ENCODE measurements at regions not wholly inside any gene's neighbourhood (a gene's known extent, or its start where the extent isn't known, plus 50 kb on each side); places are given as distances from the start of the nearest gene placed in this dataset.

DNA sequence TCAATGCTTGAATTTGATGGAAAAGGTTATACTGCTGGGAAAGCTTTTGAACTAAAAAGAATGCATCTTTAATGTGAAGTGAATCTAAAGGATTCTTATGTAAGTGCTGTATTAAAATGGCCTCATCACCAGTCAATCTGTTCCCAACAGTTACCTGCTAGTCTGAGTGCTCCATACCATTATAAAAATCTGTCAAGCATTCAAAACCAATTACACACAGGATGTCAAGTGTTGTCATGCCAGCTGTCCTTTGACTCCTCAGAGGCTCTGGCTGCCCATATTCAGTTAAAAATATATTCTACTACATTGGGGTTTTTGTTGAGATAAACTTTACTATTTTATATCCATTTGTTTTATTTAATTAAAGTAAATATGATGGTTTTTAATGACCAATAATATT lies 1587.7 kb downstream of the AMY1C start:
- Histone ChIP-seq H3K36me3 (ENCODE audit: control insufficient read depth, insufficient read depth, low read length) (no peaks in the 10 kb centered on the region), H3K9ac (ENCODE audit: low read depth, low read length) (no peak overlapping the region), H3K4me1 (ENCODE audit: control insufficient read depth, insufficient read depth, low read length) (no peaks in the 10 kb centered on the region), H3K9me3 (ENCODE audit: control insufficient read depth, insufficient read depth, low read length) (no peaks in the 10 kb centered on the region), H3K27me3 (ENCODE audit: control insufficient read depth, insufficient read depth, low read length) (no peaks in the 10 kb centered on the region), H3K27ac (ENCODE audit: low read depth, low read length) (no peak overlapping the region), H3K4me3 (ENCODE audit: low read depth, low read length) (no peak overlapping the region)

DNA sequence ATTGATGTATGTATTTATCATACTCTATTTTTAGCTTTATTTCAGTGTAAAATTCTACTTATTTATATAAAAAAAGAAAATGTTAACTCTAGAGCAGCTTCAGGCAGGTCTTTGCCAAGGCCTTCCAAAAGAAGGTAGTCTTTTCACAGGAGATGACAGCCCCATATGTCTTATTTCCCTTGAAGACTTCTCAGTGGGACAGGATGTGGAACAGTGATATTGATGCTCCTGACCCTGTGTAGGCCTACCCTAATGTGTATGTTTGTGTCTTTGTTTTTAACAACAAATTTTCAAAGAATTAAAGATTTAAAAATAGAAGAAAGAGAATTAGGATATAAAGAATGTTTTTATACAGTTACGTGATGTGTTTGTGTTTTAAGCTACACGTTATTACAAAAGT lies 1593.6 kb downstream of the AMY1C start:
- H3K4me1 ChIP-seq (ENCODE audit: control insufficient read depth, insufficient read depth, low read length), result no peaks in the 10 kb centered on the region
- no peaks in the 10 kb centered on the region for H3K36me3 ChIP-seq (ENCODE audit: control insufficient read depth, insufficient read depth, low read length)
- no peak overlapping the region for H3K9ac ChIP-seq (ENCODE audit: low read depth, low read length)
- H3K27me3 ChIP-seq (ENCODE audit: control insufficient read depth, insufficient read depth, low read length), result no peaks in the 10 kb centered on the region
- H3K9me3 ChIP-seq (ENCODE audit: control insufficient read depth, insufficient read depth, low read length), result 0 out of 2 replicates have a peak, but pooled peaks cover 4% of the 10 kb centered on the region
- no peak overlapping the region for H3K4me3 ChIP-seq (ENCODE audit: low read depth, low read length)
- H3K27ac ChIP-seq (ENCODE audit: low read depth, low read length), result no peak overlapping the region

DNA sequence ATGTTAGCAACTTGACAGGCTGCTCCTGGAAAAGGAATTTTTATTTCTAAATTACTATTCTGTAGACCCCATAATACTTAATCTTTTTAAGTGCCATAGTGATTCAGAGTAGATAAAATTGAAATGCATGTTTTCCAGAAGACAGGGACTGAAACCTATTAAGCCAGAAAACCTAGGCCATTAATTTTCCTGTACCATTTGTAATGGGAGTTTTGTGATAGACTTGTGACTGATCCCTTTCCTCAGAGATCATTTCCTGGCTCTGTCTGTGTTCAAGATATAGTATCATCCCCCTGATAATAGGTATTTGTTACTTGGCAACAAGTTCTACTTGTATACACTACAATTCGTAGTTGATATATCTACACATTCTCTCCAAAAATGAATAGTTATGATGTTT lies 1609.8 kb downstream of the AMY1C start:
- Histone ChIP-seq H3K27ac (ENCODE audit: low read depth, low read length) (no peak overlapping the region), H3K27me3 (ENCODE audit: control insufficient read depth, insufficient read depth, low read length) (no peaks in the 10 kb centered on the region), H3K9me3 (ENCODE audit: control insufficient read depth, insufficient read depth, low read length) (peaks cover 11% of the 10 kb centered on the region), H3K36me3 (ENCODE audit: control insufficient read depth, insufficient read depth, low read length) (no peaks in the 10 kb centered on the region), H3K4me1 (ENCODE audit: control insufficient read depth, insufficient read depth, low read length) (no peaks in the 10 kb centered on the region; the same call in 1 of the 2 replicates), H3K4me3 (ENCODE audit: low read depth, low read length) (no peak overlapping the region), H3K9ac (ENCODE audit: low read depth, low read length) (no peak overlapping the region)

DNA sequence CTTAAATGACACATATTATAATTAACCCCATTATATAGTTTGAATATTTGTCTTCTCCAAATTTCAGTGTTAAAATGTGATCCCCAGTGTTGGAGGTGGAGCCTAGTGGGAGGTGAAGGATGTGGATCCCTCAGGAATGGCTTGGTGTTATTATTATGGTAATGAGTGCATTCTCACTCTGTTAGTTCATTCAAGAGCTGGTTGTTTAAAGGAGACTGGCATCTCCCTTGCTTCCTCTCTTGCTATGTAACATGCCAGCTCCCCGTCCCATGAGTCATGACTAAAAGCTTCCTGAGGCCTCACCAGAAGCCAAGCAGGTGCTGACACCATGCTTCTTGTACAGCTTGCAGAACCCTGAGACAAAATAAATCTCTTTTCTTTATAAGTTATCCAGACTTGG lies 1612.7 kb downstream of the AMY1C start:
- H3K9me3 ChIP-seq (ENCODE audit: control insufficient read depth, insufficient read depth, low read length), result peaks cover 11% of the 10 kb centered on the region
- no peak overlapping the region for H3K4me3 ChIP-seq (ENCODE audit: low read depth, low read length)
- H3K9ac ChIP-seq (ENCODE audit: low read depth, low read length), result no peak overlapping the region
- no peaks in the 10 kb centered on the region for H3K36me3 ChIP-seq (ENCODE audit: control insufficient read depth, insufficient read depth, low read length)
- no peaks in the 10 kb centered on the region for H3K27me3 ChIP-seq (ENCODE audit: control insufficient read depth, insufficient read depth, low read length)
- H3K4me1 ChIP-seq (ENCODE audit: control insufficient read depth, insufficient read depth, low read length), result no peaks in the 10 kb centered on the region
- no peak overlapping the region for H3K27ac ChIP-seq (ENCODE audit: low read depth, low read length)

DNA sequence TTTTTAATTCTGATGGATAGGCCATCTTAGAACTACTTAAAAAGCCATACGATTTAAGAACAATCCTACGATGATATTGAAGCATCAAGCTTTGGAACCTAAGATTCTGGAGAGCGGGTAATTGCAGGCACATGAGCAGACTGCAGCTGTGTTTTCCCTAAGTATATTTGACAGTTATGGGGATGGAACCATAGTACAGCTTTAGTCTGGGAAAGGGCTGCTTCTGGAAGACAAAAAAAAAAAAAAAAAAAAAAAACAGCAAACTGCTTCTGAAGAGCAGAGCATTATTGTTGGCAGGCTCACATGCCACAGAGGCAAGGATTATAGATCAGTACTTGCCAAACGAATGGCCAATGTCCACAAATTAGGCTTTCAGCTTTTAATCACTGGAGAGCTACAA lies 1618.7 kb downstream of the AMY1C start:
- Histone ChIP-seq H3K27me3 (ENCODE audit: control insufficient read depth, insufficient read depth, low read length) (no peaks in the 10 kb centered on the region), H3K4me1 (ENCODE audit: control insufficient read depth, insufficient read depth, low read length) (peaks cover 3% of the 10 kb centered on the region; the same call in 1 of the 2 replicates), H3K27ac (ENCODE audit: low read depth, low read length) (no peak overlapping the region), H3K36me3 (ENCODE audit: control insufficient read depth, insufficient read depth, low read length) (no peaks in the 10 kb centered on the region), H3K9ac (ENCODE audit: low read depth, low read length) (no peak overlapping the region), H3K9me3 (ENCODE audit: control insufficient read depth, insufficient read depth, low read length) (0 out of 2 replicates have a peak, but pooled peaks cover 4% of the 10 kb centered on the region), H3K4me3 (ENCODE audit: low read depth, low read length) (no peak overlapping the region)

DNA sequence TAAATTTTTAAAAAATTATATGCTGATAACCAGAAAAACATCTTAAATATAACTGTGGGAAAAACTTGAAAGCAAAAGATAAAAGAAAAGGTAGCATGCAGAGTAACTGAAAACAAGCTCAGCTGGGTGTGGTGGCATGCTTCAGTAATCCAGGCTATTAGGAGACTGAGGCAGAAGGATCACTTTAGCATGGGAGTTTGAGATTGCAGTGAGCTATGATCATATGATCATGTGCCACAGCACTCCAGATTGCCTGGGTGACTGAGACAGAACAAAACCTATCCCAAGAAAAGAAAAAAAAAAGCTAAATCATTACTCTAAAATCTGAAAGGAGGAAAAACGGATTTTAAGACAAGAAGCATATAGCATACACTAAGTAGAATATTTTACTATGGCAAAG lies 1624.0 kb downstream of the AMY1C start:
- Histone ChIP-seq H3K4me3 (ENCODE audit: low read depth, low read length) (no peak overlapping the region), H3K9ac (ENCODE audit: low read depth, low read length) (no peak overlapping the region), H3K36me3 (ENCODE audit: control insufficient read depth, insufficient read depth, low read length) (no peaks in the 10 kb centered on the region), H3K9me3 (ENCODE audit: control insufficient read depth, insufficient read depth, low read length) (no peaks in the 10 kb centered on the region), H3K27ac (ENCODE audit: low read depth, low read length) (no peak overlapping the region), H3K27me3 (ENCODE audit: control insufficient read depth, insufficient read depth, low read length) (no peaks in the 10 kb centered on the region), H3K4me1 (ENCODE audit: control insufficient read depth, insufficient read depth, low read length) (peaks cover 5% of the 10 kb centered on the region; the same call in 1 of the 2 replicates)

DNA sequence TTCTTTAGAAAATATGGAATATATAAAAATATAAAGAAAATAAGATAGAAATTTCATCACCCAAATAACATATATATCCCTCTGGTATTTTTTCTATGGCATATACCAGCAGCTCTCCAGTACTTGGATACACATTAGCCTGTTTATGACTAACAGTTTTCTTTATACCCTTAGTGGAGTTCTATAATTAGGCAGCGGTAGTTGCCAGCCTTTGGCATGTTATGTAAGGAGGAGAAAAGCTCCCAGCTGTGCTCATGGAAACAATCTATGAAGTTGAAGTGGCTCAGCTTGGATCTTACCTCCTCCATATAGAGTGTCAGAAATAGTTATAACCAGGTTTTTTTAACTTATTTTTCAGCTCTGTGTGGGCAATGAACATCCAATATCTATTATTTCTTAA lies 1636.8 kb downstream of the AMY1C start:
- no peaks in the 10 kb centered on the region for H3K4me1 ChIP-seq (ENCODE audit: control insufficient read depth, insufficient read depth, low read length)
- H3K9me3 ChIP-seq (ENCODE audit: control insufficient read depth, insufficient read depth, low read length), result no peaks in the 10 kb centered on the region
- no peaks in the 10 kb centered on the region for H3K36me3 ChIP-seq (ENCODE audit: control insufficient read depth, insufficient read depth, low read length)
- no peak overlapping the region for H3K27ac ChIP-seq (ENCODE audit: low read depth, low read length)
- H3K9ac ChIP-seq (ENCODE audit: low read depth, low read length), result no peak overlapping the region
- no peak overlapping the region for H3K4me3 ChIP-seq (ENCODE audit: low read depth, low read length)
- H3K27me3 ChIP-seq (ENCODE audit: control insufficient read depth, insufficient read depth, low read length), result no peaks in the 10 kb centered on the region

DNA sequence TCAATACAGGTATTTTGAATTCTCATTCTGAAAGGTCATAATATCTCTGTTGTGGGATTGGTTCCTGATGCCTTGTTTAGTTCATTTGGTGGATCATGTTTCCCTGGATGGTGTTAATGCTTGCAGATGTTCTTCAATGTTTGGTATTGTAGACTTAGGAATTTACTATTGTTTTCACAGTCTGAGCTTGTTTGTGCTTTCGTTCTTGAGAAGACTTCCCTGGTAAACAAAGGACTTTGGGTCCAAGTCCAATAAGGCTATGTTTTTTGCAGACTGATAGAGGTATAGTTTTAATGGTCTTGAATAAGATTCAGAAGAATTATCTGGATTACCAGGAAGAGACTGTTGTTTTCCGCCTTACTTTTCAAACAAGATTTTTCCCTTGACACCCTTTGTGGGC lies 1646.3 kb downstream of the AMY1C start:
- Histone ChIP-seq H3K27ac (ENCODE audit: low read depth, low read length) (no peak overlapping the region), H3K9ac (ENCODE audit: low read depth, low read length) (no peak overlapping the region), H3K4me3 (ENCODE audit: low read depth, low read length) (no peak overlapping the region), H3K36me3 (ENCODE audit: control insufficient read depth, insufficient read depth, low read length) (no peaks in the 10 kb centered on the region), H3K4me1 (ENCODE audit: control insufficient read depth, insufficient read depth, low read length) (no peaks in the 10 kb centered on the region), H3K27me3 (ENCODE audit: control insufficient read depth, insufficient read depth, low read length) (no peaks in the 10 kb centered on the region), H3K9me3 (ENCODE audit: control insufficient read depth, insufficient read depth, low read length) (no peaks in the 10 kb centered on the region)

DNA sequence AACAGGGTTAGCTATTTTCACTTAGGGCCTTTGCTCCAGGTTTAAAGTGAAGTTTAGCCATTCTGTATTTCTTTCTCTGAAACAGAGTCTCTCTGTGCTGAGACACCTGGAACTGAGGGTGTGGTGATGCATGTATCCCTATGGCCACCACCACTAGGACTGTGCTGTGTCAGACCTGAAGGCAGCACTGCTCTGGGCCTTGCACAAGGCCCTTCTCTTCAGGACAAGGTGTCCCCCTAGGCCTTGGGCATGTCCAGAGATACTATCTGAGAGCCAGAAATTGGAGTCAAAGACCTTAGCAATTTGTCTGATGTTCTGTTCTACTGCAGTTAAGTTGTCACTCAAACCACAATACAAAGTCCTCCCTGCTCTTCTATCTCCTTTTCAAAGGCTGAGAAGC lies 1649.2 kb downstream of the AMY1C start:
- H3K4me1 ChIP-seq (ENCODE audit: control insufficient read depth, insufficient read depth, low read length), result no peaks in the 10 kb centered on the region
- no peaks in the 10 kb centered on the region for H3K27me3 ChIP-seq (ENCODE audit: control insufficient read depth, insufficient read depth, low read length)
- no peaks in the 10 kb centered on the region for H3K36me3 ChIP-seq (ENCODE audit: control insufficient read depth, insufficient read depth, low read length)
- H3K9me3 ChIP-seq (ENCODE audit: control insufficient read depth, insufficient read depth, low read length), result no peaks in the 10 kb centered on the region
- no peak overlapping the region for H3K27ac ChIP-seq (ENCODE audit: low read depth, low read length)
- H3K9ac ChIP-seq (ENCODE audit: low read depth, low read length), result no peak overlapping the region
- no peak overlapping the region for H3K4me3 ChIP-seq (ENCODE audit: low read depth, low read length)

DNA sequence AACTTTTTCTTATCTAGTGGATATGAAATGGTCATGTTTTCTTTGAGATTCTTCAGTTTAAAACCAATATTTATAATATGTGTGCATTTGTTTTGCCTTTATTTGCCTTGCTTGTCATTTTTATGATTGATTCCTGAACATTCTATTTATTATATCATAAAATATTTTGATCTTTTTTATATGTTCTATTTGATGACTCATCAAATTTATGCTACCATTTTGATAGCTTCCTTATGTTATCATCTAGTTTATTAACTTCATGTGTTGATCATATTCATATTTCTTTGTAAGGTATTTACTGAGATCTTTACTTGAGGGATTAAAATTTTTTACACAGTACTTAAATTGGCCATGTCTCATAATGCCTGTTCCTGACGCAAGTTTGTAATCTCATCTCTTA lies 1650.0 kb downstream of the AMY1C start:
- H3K4me3 ChIP-seq (ENCODE audit: low read depth, low read length), result no peak overlapping the region
- H3K27ac ChIP-seq (ENCODE audit: low read depth, low read length), result no peak overlapping the region
- no peaks in the 10 kb centered on the region for H3K27me3 ChIP-seq (ENCODE audit: control insufficient read depth, insufficient read depth, low read length)
- no peak overlapping the region for H3K9ac ChIP-seq (ENCODE audit: low read depth, low read length)
- H3K9me3 ChIP-seq (ENCODE audit: control insufficient read depth, insufficient read depth, low read length), result no peaks in the 10 kb centered on the region
- no peaks in the 10 kb centered on the region for H3K4me1 ChIP-seq (ENCODE audit: control insufficient read depth, insufficient read depth, low read length)
- H3K36me3 ChIP-seq (ENCODE audit: control insufficient read depth, insufficient read depth, low read length), result no peaks in the 10 kb centered on the region

DNA sequence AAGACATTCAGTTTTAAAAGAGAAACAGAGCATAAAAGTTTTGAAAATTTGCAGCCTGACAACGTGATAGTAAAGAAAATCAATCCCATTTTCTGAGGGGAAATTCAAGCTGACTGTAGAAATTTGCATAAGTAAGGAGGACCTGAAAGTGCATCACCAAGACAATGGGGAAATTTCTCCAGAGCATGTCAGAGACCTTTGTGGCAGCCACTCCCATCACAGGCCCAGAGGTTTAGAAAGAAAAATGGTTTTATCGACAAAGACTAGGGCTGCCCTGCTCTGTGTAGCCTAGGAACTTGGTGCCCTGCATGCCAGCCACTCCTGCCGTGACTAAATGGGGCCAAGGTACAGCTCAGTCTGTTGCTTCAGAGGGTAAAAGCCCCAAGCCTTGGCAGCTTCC lies 1640.2 kb upstream of the PRMT6 start:
- peaks cover 13% of the 10 kb centered on the region; the same call in 1 of the 2 replicates for H3K4me1 ChIP-seq (ENCODE audit: control insufficient read depth, insufficient read depth, low read length)
- peak overlapping the region; percentile 61 for H3K27ac ChIP-seq (ENCODE audit: low read depth, low read length)
- H3K27me3 ChIP-seq (ENCODE audit: control insufficient read depth, insufficient read depth, low read length), result no peaks in the 10 kb centered on the region
- H3K9me3 ChIP-seq (ENCODE audit: control insufficient read depth, insufficient read depth, low read length), result 0 out of 2 replicates have a peak, but pooled peaks cover 10% of the 10 kb centered on the region
- H3K36me3 ChIP-seq (ENCODE audit: control insufficient read depth, insufficient read depth, low read length), result no peaks in the 10 kb centered on the region
- no peak overlapping the region for H3K9ac ChIP-seq (ENCODE audit: low read depth, low read length)
- no peak overlapping the region for H3K4me3 ChIP-seq (ENCODE audit: low read depth, low read length)

DNA sequence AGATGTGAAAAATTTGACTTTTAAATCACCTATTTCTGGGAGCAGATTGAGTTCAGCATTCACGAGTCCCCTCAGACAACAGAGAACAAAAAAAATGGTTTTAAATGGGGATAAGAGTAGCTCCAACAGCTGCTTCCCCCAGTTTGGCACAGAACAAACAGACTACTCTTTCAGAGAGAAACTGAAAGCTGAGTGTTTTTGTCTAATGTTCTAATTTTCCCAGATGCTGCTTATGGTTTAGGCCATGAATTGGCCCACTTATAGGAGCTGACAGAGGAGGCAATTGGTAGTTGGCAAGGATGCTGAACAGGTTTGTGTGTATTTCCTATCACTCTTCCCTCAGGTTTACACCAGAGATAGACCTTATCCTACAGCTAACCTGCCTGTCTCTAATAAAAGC lies 1637.4 kb upstream of the PRMT6 start:
- Histone ChIP-seq H3K9ac (ENCODE audit: low read depth, low read length) (no peak overlapping the region), H3K36me3 (ENCODE audit: control insufficient read depth, insufficient read depth, low read length) (no peaks in the 10 kb centered on the region), H3K4me3 (ENCODE audit: low read depth, low read length) (no peak overlapping the region), H3K27me3 (ENCODE audit: control insufficient read depth, insufficient read depth, low read length) (no peaks in the 10 kb centered on the region), H3K9me3 (ENCODE audit: control insufficient read depth, insufficient read depth, low read length) (0 out of 2 replicates have a peak, but pooled peaks cover 10% of the 10 kb centered on the region), H3K27ac (ENCODE audit: low read depth, low read length) (no peak overlapping the region), H3K4me1 (ENCODE audit: control insufficient read depth, insufficient read depth, low read length) (peaks cover 13% of the 10 kb centered on the region; the same call in 1 of the 2 replicates)
